IMR-90 (cell line): ENCODE measurements at regions not wholly inside any gene's neighbourhood (a gene's known extent, or its start where the extent isn't known, plus 50 kb on each side); places are given as distances from the start of the nearest gene placed in this dataset.
A peak's percentile ranks its signal among the peaks of the same experiment; 100 is the strongest.

Source experiments
- ATAC-seq: fragments of 200-7000 bp; cut with Tn5 transposase; 2 replicates; pipeline ENCODE4 v1.9.1; 2020; ENCODE audit warnings: low read depth, mild to moderate bottlenecking, moderate library complexity
- BruUV-seq: library from RNA; stranded (reverse); fragments of 400-500 nt; replicated peaks from 2 replicates; lab custom pipeline; 2021; lab: Mats Ljungman, UMichigan
- CTCF ChIA-PET: fragments of 300-600 bp; formaldehyde crosslinking; extraction: SDS; loops from one replicate; lab custom pipeline; 2021; ENCODE audit warnings: antibody characterized with exemption; lab: Yijun Ruan, JAX
- POLR2A ChIA-PET: fragments of 300-600 bp; sonication (Branson Sonifier 250); formaldehyde crosslinking; loops from one replicate; lab custom pipeline; 2022; ENCODE audit warnings: antibody characterized with exemption; ENCODE audit not compliant: unreplicated experiment; lab: Charles Lee
- DNase-seq: peaks from one replicate; pipeline ENCODE4 v3.0.0; 2013
- H2AFZ ChIP-seq: replicated peaks from 2 replicates; pipeline ENCODE3; 2013; ENCODE audit warnings: low read length, mild to moderate bottlenecking; ENCODE audit not compliant: poor library complexity
- H2AK5ac ChIP-seq: 2 replicates; pipeline ENCODE4 v1.6.1; 2013; ENCODE audit warnings: low read depth, low read length, inconsistent platforms
- H2AK9ac ChIP-seq: replicated peaks from 2 replicates; pipeline ENCODE3; 2013; ENCODE audit warnings: mild to moderate bottlenecking, low read depth, low read length, moderate library complexity; ENCODE audit not compliant: poor library complexity
- H2BK120ac ChIP-seq: 2 replicates; pipeline ENCODE4 v1.6.1; 2013; ENCODE audit warnings: low read depth, low read length, inconsistent platforms
- H2BK15ac ChIP-seq: 3 replicates; pipeline ENCODE4 v1.6.1; 2013; ENCODE audit warnings: low read depth, low read length, inconsistent platforms
- H2BK20ac ChIP-seq: 2 replicates; pipeline ENCODE4 v1.6.1; 2013; ENCODE audit warnings: low read depth, mild to moderate bottlenecking, inconsistent platforms, low read length, moderate library complexity
- H2BK5ac ChIP-seq: 2 replicates; pipeline ENCODE4 v1.6.1; 2013; ENCODE audit warnings: mild to moderate bottlenecking, low read depth, low read length, inconsistent platforms; ENCODE audit not compliant: poor library complexity, severe bottlenecking
- H3K14ac ChIP-seq: replicated peaks from 2 replicates; pipeline ENCODE4 v1.6.1; 2013; ENCODE audit warnings: low read depth, low read length, inconsistent platforms
- H3K18ac ChIP-seq: 2 replicates; pipeline ENCODE4 v1.6.1; 2013; ENCODE audit warnings: low read depth, low read length, control low read depth
- H3K23ac ChIP-seq: 2 replicates; pipeline ENCODE4 v1.6.1; 2013; ENCODE audit warnings: low read depth, low read length, inconsistent platforms
- H3K27ac ChIP-seq: 2 replicates; pipeline ENCODE4 v1.5.1; 2013; ENCODE audit warnings: mild to moderate bottlenecking, control low read depth, low read length; ENCODE audit not compliant: insufficient read depth
- H3K27me3 ChIP-seq: 2 replicates; pipeline ENCODE4 v1.6.1; 2013; ENCODE audit warnings: low read length; ENCODE audit not compliant: control insufficient read depth, insufficient read depth
- H3K36me3 ChIP-seq: 2 replicates; pipeline ENCODE4 v1.6.1; 2013; ENCODE audit warnings: low read length, mixed read lengths; ENCODE audit not compliant: control insufficient read depth, insufficient read depth
- H3K4ac ChIP-seq: 2 replicates; pipeline ENCODE4 v1.6.1; 2013; ENCODE audit warnings: low read depth, low read length, inconsistent platforms
- H3K4me1 ChIP-seq: 2 replicates; pipeline ENCODE4 v1.6.1; 2013; ENCODE audit warnings: low read length, mixed read lengths; ENCODE audit not compliant: control insufficient read depth, insufficient read depth
- H3K4me2 ChIP-seq: 2 replicates; pipeline ENCODE4 v1.6.1; 2013; ENCODE audit warnings: low read depth, mild to moderate bottlenecking, control low read depth, low read length, moderate library complexity
- H3K4me3 ChIP-seq: 2 replicates; pipeline ENCODE4 v1.5.1; 2013; ENCODE audit warnings: low read depth, mild to moderate bottlenecking, control low read depth, low read length, moderate library complexity; ENCODE audit not compliant: insufficient read depth
- H3K56ac ChIP-seq: 2 replicates; pipeline ENCODE4 v1.6.1; 2013; ENCODE audit warnings: low read length, inconsistent platforms; ENCODE audit not compliant: insufficient read depth; ENCODE audit errors: extremely low read depth
- H3K79me1 ChIP-seq, 2 experiments: 2 replicates each; pipeline ENCODE4 v1.6.1; 2013; ENCODE audit warnings: low read length in 2 of 2, inconsistent platforms in 1 of 2, low read depth in 1 of 2
- H3K9ac ChIP-seq: 2 replicates; pipeline ENCODE4 v1.6.1; 2013; ENCODE audit warnings: low read depth, low read length, control low read depth
- H3K9me1 ChIP-seq: 2 replicates; pipeline ENCODE4 v1.6.1; 2013; ENCODE audit warnings: low read length, inconsistent platforms; ENCODE audit not compliant: insufficient read depth
- H3K9me3 ChIP-seq: 2 replicates; pipeline ENCODE4 v1.6.1; 2013; ENCODE audit warnings: low read length; ENCODE audit not compliant: control insufficient read depth, insufficient read depth
- H4K20me1 ChIP-seq: 2 replicates; pipeline ENCODE4 v1.6.1; 2013; ENCODE audit warnings: low read length, inconsistent platforms; ENCODE audit not compliant: insufficient read depth
- H4K5ac ChIP-seq: 2 replicates; pipeline ENCODE4 v1.6.1; 2013; ENCODE audit warnings: mild to moderate bottlenecking, low read depth, low read length, control low read depth
- H4K8ac ChIP-seq, 2 experiments: 2 replicates each; pipeline ENCODE4 v1.6.1; 2013; ENCODE audit warnings: low read depth in 2 of 2, low read length in 2 of 2, control low read depth in 1 of 2, inconsistent platforms in 1 of 2
- H4K91ac ChIP-seq: 2 replicates; pipeline ENCODE4 v1.6.1; 2013; ENCODE audit warnings: low read depth, low read length, inconsistent platforms; ENCODE audit not compliant: insufficient read depth
- CEBPB ChIP-seq: IDR thresholded peaks from 2 replicates; pipeline ENCODE4 v1.6.1; 2012; ENCODE audit warnings: low read depth, low read length, improper control_type of control experiment
- CHD1 ChIP-seq: IDR thresholded peaks from 2 replicates; pipeline ENCODE4 v1.6.1; 2012; ENCODE audit warnings: low read depth, low read length, improper control_type of control experiment
- ELK1 ChIP-seq: fragments of 150-350 bp; IDR thresholded peaks from 2 replicates; pipeline ENCODE4 v1.6.1; 2016; ENCODE audit warnings: low read depth, mild to moderate bottlenecking, low read length, moderate library complexity, borderline replicate concordance
- FOS ChIP-seq: fragments of 150-350 bp; IDR thresholded peaks from 2 replicates; pipeline ENCODE4 v1.6.1; 2016; ENCODE audit warnings: low read depth, low read length
- MAFK ChIP-seq: IDR thresholded peaks from 2 replicates; pipeline ENCODE4 v1.6.1; 2012; ENCODE audit warnings: low read depth, low read length, improper control_type of control experiment
- MAZ ChIP-seq: IDR thresholded peaks from 2 replicates; pipeline ENCODE4 v1.6.1; 2012; ENCODE audit warnings: low read depth, mild to moderate bottlenecking, low read length, improper control_type of control experiment, moderate library complexity, borderline replicate concordance
- NFE2L2 ChIP-seq: fragments of 150-350 bp; IDR thresholded peaks from 2 replicates; pipeline ENCODE4 v1.6.1; 2016; ENCODE audit warnings: low read depth, mild to moderate bottlenecking, low read length
- POLR2A ChIP-seq: IDR thresholded peaks from 2 replicates; pipeline ENCODE4 v1.6.1; 2012; ENCODE audit warnings: mild to moderate bottlenecking, low read depth, low read length
- RCOR1 ChIP-seq: IDR thresholded peaks from 2 replicates; pipeline ENCODE4 v1.6.1; 2012; ENCODE audit warnings: mild to moderate bottlenecking, low read length, improper control_type of control experiment; ENCODE audit not compliant: insufficient replicate concordance
- SMC3 ChIP-seq: fragments of 150-350 bp; IDR thresholded peaks from 2 replicates; pipeline ENCODE4 v1.6.1; 2016; ENCODE audit warnings: low read depth, mild to moderate bottlenecking, antibody characterized with exemption, low read length, moderate library complexity
- USF2 ChIP-seq: fragments of 150-350 bp; IDR thresholded peaks from 2 replicates; pipeline ENCODE4 v1.6.1; 2017; ENCODE audit warnings: mild to moderate bottlenecking, antibody characterized with exemption, low read length, low read depth
- WGBS, 2 experiments: methylation state at CpG; one replicate each; pipeline versions ENCODE4 v1.1.5 to v1.1.7; 2013; ENCODE audit warnings: missing lambda C conversion rate in 2 of 2; ENCODE audit not compliant: insufficient read length in 1 of 2; ENCODE audit errors: extremely low coverage in 2 of 2; 5-methylcytosine and 5-hydroxymethylcytosine counted together
- dilution Hi-C: fragments of 300-500 bp; cut with HindIII; formaldehyde crosslinking; loops from one replicate; pipeline ENCODE4 v1.14.3; 2018; ENCODE audit warnings: low sequenced_read_pairs; ENCODE audit not compliant: unreplicated experiment
- in situ Hi-C: fragments of 300-500 bp; cut with MboI; formaldehyde crosslinking; loops from 3 replicates; pipeline ENCODE4 v1.14.3; 2019; ENCODE audit warnings: low sequenced_read_pairs, inconsistent platforms, mixed read lengths
- intact Hi-C: fragments of 100-400 bp; cut with micrococcal nuclease; formaldehyde crosslinking; loops from 2 replicates; pipeline ENCODE4 v1.10.0; 2022

GRCh38 chr4:135282676-135283075 lies 1081.1 kb upstream of the PABPC4L start:
- DNase-seq (peak; percentile 10), ATAC-seq (no peak; the same call in 1 of the 2 replicates)
- H3K4me2 ChIP-seq, result no peak overlapping the region
- peaks cover 3% of the 10 kb centered on the region; the same call in 1 of the 2 replicates for H3K4me1 ChIP-seq
- no peak overlapping the region for H3K18ac ChIP-seq
- H4K20me1 ChIP-seq, result no peaks in the 10 kb centered on the region
- H3K36me3 ChIP-seq, result no peaks in the 10 kb centered on the region
- no peaks in the 10 kb centered on the region for H3K9me3 ChIP-seq
- no peak overlapping the region for H3K27ac ChIP-seq
- no peaks in the 10 kb centered on the region for H3K79me1 ChIP-seq
- H3K9me1 ChIP-seq, result no peaks in the 10 kb centered on the region
- no TSS peak for BruUV-seq
- no peak overlapping the region for H2BK120ac ChIP-seq
- no peak overlapping the region for H3K23ac ChIP-seq
- no CpG with 5 or more reads among the region's 1 CpG for WGBS, 2 experiments
- dilution Hi-C loops (no loop called here), in situ Hi-C loops (no loop called here), intact Hi-C loops (no loop called here)
- no peak overlapping the region for H2AFZ ChIP-seq
- ChIA-PET CTCF (no interaction called here), POLR2A (no interaction called here)
- no peak overlapping the region for H3K4ac ChIP-seq
- H4K8ac ChIP-seq, result no peak overlapping the region
- no peak overlapping the region for H2BK15ac ChIP-seq
- H2BK20ac ChIP-seq, result no peak overlapping the region
- H4K5ac ChIP-seq, result no peak overlapping the region
- no peak overlapping the region for H3K4me3 ChIP-seq
- H2AK5ac ChIP-seq, result no peak overlapping the region
- no peak overlapping the region for H2BK5ac ChIP-seq
- no peak overlapping the region for H3K14ac ChIP-seq
- no peak overlapping the region for H2AK9ac ChIP-seq
- H3K56ac ChIP-seq, result no peak overlapping the region
- no peaks in the 10 kb centered on the region for H3K27me3 ChIP-seq
- H4K91ac ChIP-seq, result no peak overlapping the region
- H3K9ac ChIP-seq, result no peak overlapping the region
- TF ChIP-seq MAFK (no peak), SMC3 (no peak), CHD1 (no peak), USF2 (no peak), NFE2L2 (no peak), RCOR1 (no peak), POLR2A (no peak), MAZ (no peak), ELK1 (no peak), FOS (no peak), CEBPB (no peak)
